Epithelial cell of proximal tubule (primary cell): ENCODE measurements at regions not wholly inside any gene's neighbourhood (a gene's known extent, or its start where the extent isn't known, plus 50 kb on each side); places are given as distances from the start of the nearest gene placed in this dataset.

Experiments
- DNase-seq: peaks from one replicate; pipeline ENCODE4 v3.0.0-alpha.2; 2011; ENCODE audit warnings: low read depth
- H3K4me3 ChIP-seq: 2 replicates; pipeline ENCODE4 v1.5.1; 2011; ENCODE audit warnings: low read depth, mild to moderate bottlenecking, low read length
- TF ChIP-seq, protein P1 (sequence below): conservative IDR thresholded peaks from 2 replicates; pipeline ENCODE4 v1.5.1; 2012; ENCODE audit warnings: low read depth, mild to moderate bottlenecking, low read length

DNA sequence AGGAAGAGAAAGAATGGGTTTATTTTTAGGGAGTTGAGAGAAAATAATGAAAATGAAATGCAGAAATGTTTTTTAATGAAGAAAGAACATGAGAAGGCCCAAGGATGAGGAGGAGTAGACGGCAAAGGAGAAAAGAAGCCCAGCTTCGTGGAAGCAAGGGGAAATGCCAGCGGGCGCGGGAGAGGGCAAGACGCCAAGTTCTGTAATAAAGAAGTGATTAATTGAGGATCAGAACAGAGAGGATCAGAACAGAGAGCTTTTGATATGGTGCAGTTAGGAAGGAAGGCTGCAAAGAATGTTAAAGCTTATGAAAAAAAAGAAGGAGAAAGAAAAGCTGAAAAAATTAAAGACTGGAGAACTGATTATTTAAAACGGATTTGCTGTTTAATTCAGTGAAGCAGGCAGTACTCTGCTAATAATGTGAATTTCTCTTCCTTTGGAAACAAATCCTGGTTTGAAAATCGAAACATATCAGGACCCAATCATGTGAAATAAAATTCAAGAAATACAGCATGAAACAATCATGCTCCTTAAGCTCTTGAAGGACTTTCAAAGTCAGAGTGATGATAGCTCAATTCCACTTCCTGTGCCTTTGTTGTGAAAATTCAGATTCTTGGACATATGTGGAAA is 99.3 kb upstream of the SOX1 start:
- no peak for DNase-seq

DNA sequence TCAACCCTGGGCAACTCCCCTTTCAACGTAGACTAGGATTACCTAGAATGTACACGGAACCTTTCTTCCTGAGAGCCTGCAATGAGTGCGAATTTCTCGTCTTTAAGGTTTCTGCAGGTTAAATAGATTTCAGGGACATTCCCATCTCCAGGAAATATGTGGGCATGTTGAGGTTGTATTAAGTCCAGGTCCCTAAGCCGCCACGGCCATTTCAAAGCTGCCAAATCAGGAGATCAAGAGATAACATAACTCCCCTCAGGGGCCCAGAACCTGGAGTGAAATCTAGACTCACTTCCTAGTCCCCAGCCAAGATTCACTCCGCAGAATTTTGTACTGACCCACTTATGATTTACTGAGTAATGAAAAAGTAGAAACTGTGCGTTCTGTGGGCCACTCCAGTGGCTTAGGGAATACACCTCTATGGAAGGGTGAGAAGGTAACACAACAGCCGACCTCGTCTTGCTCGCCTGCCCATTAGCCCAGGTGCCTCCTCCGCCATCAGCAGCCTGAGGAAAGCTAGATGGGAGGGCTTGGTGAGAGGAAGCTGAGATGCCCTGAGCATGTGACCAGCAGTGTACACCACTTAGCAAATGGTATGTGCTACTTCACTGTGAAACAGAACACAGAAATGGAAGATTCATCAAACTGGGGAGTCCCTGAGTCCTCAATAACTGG is 98.5 kb upstream of the SOX1 start:
- TF ChIP-seq, protein P1, sequence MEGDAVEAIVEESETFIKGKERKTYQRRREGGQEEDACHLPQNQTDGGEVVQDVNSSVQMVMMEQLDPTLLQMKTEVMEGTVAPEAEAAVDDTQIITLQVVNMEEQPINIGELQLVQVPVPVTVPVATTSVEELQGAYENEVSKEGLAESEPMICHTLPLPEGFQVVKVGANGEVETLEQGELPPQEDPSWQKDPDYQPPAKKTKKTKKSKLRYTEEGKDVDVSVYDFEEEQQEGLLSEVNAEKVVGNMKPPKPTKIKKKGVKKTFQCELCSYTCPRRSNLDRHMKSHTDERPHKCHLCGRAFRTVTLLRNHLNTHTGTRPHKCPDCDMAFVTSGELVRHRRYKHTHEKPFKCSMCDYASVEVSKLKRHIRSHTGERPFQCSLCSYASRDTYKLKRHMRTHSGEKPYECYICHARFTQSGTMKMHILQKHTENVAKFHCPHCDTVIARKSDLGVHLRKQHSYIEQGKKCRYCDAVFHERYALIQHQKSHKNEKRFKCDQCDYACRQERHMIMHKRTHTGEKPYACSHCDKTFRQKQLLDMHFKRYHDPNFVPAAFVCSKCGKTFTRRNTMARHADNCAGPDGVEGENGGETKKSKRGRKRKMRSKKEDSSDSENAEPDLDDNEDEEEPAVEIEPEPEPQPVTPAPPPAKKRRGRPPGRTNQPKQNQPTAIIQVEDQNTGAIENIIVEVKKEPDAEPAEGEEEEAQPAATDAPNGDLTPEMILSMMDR: no peak
- no peak for DNase-seq
- H3K4me3 ChIP-seq: no peak overlapping the region

More for the DNA sequence above, 99.3 kb upstream of the SOX1 start:
- H3K4me3 ChIP-seq: no peak overlapping the region
- TF ChIP-seq, protein P1: no peak

DNA sequence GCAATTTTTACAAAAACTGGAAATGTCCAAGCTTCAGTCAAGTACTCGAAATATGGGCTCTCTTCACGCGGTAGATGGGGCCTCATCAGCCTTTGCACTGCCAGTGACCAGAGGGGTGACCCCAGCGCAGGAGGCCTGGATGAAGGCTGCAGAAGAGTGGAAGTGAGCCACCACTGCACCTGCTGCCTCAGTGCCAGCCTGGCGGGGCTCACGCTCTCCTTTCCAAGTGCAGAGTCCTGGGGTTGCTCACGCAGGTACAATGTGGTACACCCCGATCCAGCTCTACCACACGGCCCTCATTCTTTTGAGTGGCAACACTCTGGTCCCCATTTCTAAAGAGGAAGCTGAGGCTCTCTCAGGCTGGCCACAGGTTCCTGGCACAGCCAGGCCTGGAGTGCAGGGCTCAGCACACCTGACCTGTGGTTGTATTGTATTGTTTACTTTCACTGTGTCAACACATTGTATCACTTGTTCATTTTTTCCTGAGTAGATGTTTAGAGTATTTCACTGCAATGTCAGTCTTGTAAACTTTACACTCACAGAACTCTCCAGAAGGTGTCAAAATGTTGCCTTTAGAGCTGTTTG is 97.3 kb upstream of the SOX1 start:
- no peak overlapping the region for H3K4me3 ChIP-seq
- TF ChIP-seq, protein P1: no peak
- no peak for DNase-seq

- TF ChIP-seq, protein P1: no peak
- no peak overlapping the region for H3K4me3 ChIP-seq
- DNase-seq: no peak
Observed at GRCh38 chr13:111970494-111971141, 96.3 kb upstream of the SOX1 start.

- H3K4me3 ChIP-seq: no peak overlapping the region
- TF ChIP-seq, protein P1: no peak
- DNase-seq: no peak
Observed at GRCh38 chr13:111971891-111972780, 94.8 kb upstream of the SOX1 start.

DNA sequence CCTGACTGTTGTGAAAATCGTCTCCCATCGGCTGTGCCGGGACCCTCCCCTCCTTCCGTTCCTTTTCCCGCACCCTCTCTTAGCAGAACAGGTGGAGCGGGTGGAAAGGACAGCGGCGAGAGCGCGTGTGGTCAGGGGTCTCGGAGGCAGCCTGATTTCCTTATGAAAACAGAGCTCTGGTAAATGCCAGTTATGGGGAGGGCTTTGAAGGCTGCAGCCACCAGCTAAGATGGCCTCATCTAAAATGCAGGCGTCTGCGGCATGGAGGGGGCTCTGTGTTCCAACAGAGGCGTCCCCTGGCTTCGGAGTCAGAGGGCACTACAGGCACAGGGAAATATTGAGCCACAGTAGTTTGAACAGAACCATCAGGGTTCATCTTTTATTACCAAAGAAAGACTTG is 93.8 kb upstream of the SOX1 start:
- no peak overlapping the region for H3K4me3 ChIP-seq
- TF ChIP-seq, protein P1: no peak
- no peak for DNase-seq
